Endothelial cell of umbilical vein (primary cell): ENCODE measurements at regions not wholly inside any gene's neighbourhood (a gene's known extent, or its start where the extent isn't known, plus 50 kb on each side); places are given as distances from the start of the nearest gene placed in this dataset.

Experiments used
- BruUV-seq: library from RNA; stranded (reverse); fragments of 400-500 nt; replicated peaks from 2 replicates; lab custom pipeline; 2021; lab: Mats Ljungman, UMichigan
- CTCF ChIA-PET: fragments of 300-600, 350-600 bp; sonication (Branson Sonifier 250); formaldehyde crosslinking; loops from one replicate; lab custom pipeline; 2021; ENCODE audit warnings: antibody characterized with exemption, inconsistent platforms; lab: Charles Lee
- POLR2A ChIA-PET: fragments of 300-600, 350-600 bp; sonication (Branson Sonifier 250); formaldehyde crosslinking; loops from one replicate; lab custom pipeline; 2021; ENCODE audit warnings: antibody characterized with exemption, inconsistent platforms; lab: Charles Lee
- DNase-seq: peaks from one replicate; pipeline ENCODE4 v3.0.0-alpha.2; 2011; ENCODE audit warnings: low read depth, low spot score
- FAIRE-seq: peaks from 2 replicates; lab custom pipeline; 2011; peaks lifted over from hg19 to GRCh38; lab: Jason Lieb, UNC
- H2AFZ ChIP-seq: 2 replicates; pipeline ENCODE4 v1.6.0; 2012; ENCODE audit warnings: low read depth, low read length, control low read depth, inconsistent platforms
- H3K27ac ChIP-seq: 2 replicates; pipeline ENCODE4 v1.5.1; 2011; ENCODE audit warnings: low read depth, mild to moderate bottlenecking, control low read depth, low read length, moderate library complexity; ENCODE audit not compliant: insufficient read depth
- H3K27me3 ChIP-seq, 2 experiments: 2 replicates each; pipeline versions ENCODE4 v1.6.0 to v1.6.1; 2011; ENCODE audit warnings: low read length in 2 of 2, mixed read lengths in 1 of 2; ENCODE audit not compliant: control insufficient read depth in 2 of 2, insufficient read depth in 2 of 2
- H3K36me3 ChIP-seq, 2 experiments: 2 replicates in 1 of 2; 3 replicates in 1 of 2; pipeline ENCODE4 v1.5.1; 2011; ENCODE audit warnings: low read length in 2 of 2, mild to moderate bottlenecking in 1 of 2, moderate library complexity in 1 of 2; ENCODE audit not compliant: control insufficient read depth in 2 of 2, insufficient read depth in 2 of 2; ENCODE audit errors: extremely low read depth in 1 of 2
- H3K4me1 ChIP-seq: 3 replicates; pipeline ENCODE4 v1.5.1; 2011; ENCODE audit warnings: mild to moderate bottlenecking, low read length; ENCODE audit not compliant: control insufficient read depth, insufficient read depth; ENCODE audit errors: extremely low read depth
- H3K4me2 ChIP-seq: 2 replicates; pipeline ENCODE4 v1.6.1; 2011; ENCODE audit warnings: low read length, control low read depth, mixed read lengths; ENCODE audit not compliant: insufficient read depth
- H3K4me3 ChIP-seq, 3 experiments: fragments of 200-600 bp in 1 of 3; sonication (generic), shearing (Covaris generic) in 1 of 3; replicated peaks in 1 of 3; 2 replicates each; pipeline ENCODE4 v1.5.1; 2011 to 2016; ENCODE audit warnings: control low read depth in 3 of 3, low read length in 3 of 3, mild to moderate bottlenecking in 2 of 3, inconsistent platforms in 1 of 3, low read depth in 1 of 3, moderate library complexity in 1 of 3; ENCODE audit not compliant: insufficient read depth in 1 of 3
- H3K79me2 ChIP-seq: 2 replicates; pipeline ENCODE4 v1.6.0; 2012; ENCODE audit warnings: low read length, inconsistent platforms; ENCODE audit not compliant: control insufficient read depth, insufficient read depth
- H3K9ac ChIP-seq: replicated peaks from 2 replicates; pipeline ENCODE3; 2011; ENCODE audit warnings: low read length, control low read depth; ENCODE audit not compliant: insufficient read depth; ENCODE audit errors: extremely low read depth
- H3K9me1 ChIP-seq: replicated peaks from 3 replicates; pipeline ENCODE4 v1.6.0; 2011; ENCODE audit warnings: mild to moderate bottlenecking, low read length; ENCODE audit not compliant: control insufficient read depth, insufficient read depth; ENCODE audit errors: extremely low read depth
- H3K9me3 ChIP-seq: replicated peaks from 2 replicates; pipeline ENCODE4 v1.5.1; 2012; ENCODE audit warnings: low read length, inconsistent platforms; ENCODE audit not compliant: control insufficient read depth, insufficient read depth
- H4K20me1 ChIP-seq: replicated peaks from 2 replicates; pipeline ENCODE3; 2011; ENCODE audit warnings: mild to moderate bottlenecking, low read length; ENCODE audit not compliant: control insufficient read depth, insufficient read depth; ENCODE audit errors: extremely low read depth
- CTCF ChIP-seq, 2 donors: IDR thresholded peaks; 1 replicate in 1 of 2; 2 replicates in 1 of 2; pipeline ENCODE4 v1.5.1; 2011; ENCODE audit warnings: low read length in 2 of 2, mild to moderate bottlenecking in 2 of 2, moderate library complexity in 2 of 2, control low read depth in 1 of 2, inconsistent platforms in 1 of 2, low read depth in 1 of 2; ENCODE audit not compliant: insufficient read depth in 1 of 2; ENCODE audit errors: extremely low read depth in 1 of 2
- EZH2 ChIP-seq: IDR thresholded peaks from 2 replicates; pipeline ENCODE4 v1.6.1; 2012; ENCODE audit warnings: borderline replicate concordance, low read depth, mild to moderate bottlenecking, moderate library complexity, low read length, inconsistent platforms; ENCODE audit not compliant: severe bottlenecking
- FOS ChIP-seq: IDR thresholded peaks from 2 replicates; pipeline ENCODE4 v1.6.1; 2011; ENCODE audit warnings: mild to moderate bottlenecking, low read length, moderate library complexity, borderline replicate concordance; ENCODE audit not compliant: insufficient read depth
- GATA2 ChIP-seq: IDR thresholded peaks from 2 replicates; pipeline ENCODE4 v1.7.0; 2011; ENCODE audit warnings: low read depth, mild to moderate bottlenecking, moderate library complexity, mixed read lengths, low read length; ENCODE audit not compliant: insufficient read length, insufficient read depth
- JUN ChIP-seq: IDR thresholded peaks from 2 replicates; pipeline ENCODE4 v1.6.1; 2011; ENCODE audit warnings: borderline replicate concordance, low read depth; ENCODE audit not compliant: insufficient read length, insufficient read depth
- MAX ChIP-seq: IDR thresholded peaks from 2 replicates; pipeline ENCODE4 v1.6.1; 2011; ENCODE audit not compliant: insufficient read depth, insufficient read length
- MYC ChIP-seq: IDR thresholded peaks from one replicate; pipeline ENCODE4 v1.6.1; 2011; ENCODE audit warnings: mild to moderate bottlenecking, low read depth, low read length
- POLR2A ChIP-seq: IDR thresholded peaks from 2 replicates; pipeline ENCODE4 v1.6.1; 2012; ENCODE audit warnings: low read depth, mild to moderate bottlenecking, control low read depth, low read length
- POLR2AphosphoS5 ChIP-seq: IDR thresholded peaks from 2 replicates; pipeline ENCODE4 v1.6.1; 2012; ENCODE audit warnings: low read depth, mild to moderate bottlenecking, control low read depth, low read length, moderate library complexity; ENCODE audit not compliant: insufficient read depth
- dilution Hi-C: fragments of 300-500 bp; cut with MboI; formaldehyde crosslinking; loops from one replicate; pipeline ENCODE4 v1.15.0; 2019; ENCODE audit warnings: low sequenced_read_pairs; ENCODE audit not compliant: extremely low pct_ligation_motif_present
- intact Hi-C: fragments of 100-400 bp; cut with micrococcal nuclease; formaldehyde crosslinking; loops from one replicate; pipeline ENCODE4 v1.10.0; 2022

- no peaks in the 10 kb centered on the region for H4K20me1 ChIP-seq
- dilution Hi-C loops (no loop called here), intact Hi-C loops (no loop called here)
- no peak overlapping the region for H2AFZ ChIP-seq
- no TSS peak for BruUV-seq
- TF ChIP-seq FOS, result no peak
- TF ChIP-seq MYC, result no peak
- TF ChIP-seq MAX, result no peak
- TF ChIP-seq POLR2A, result no peak
- TF ChIP-seq EZH2, result no peak
- TF ChIP-seq GATA2, result no peak
- TF ChIP-seq JUN, result no peak
- no peak for TF ChIP-seq CTCF (IDR thresholded peaks at IDR 0.05; ENCODE audit: extremely low read depth in 1 of 2, insufficient read depth in 1 of 2, low read depth in 1 of 2, low read length in 2 of 2)
- no peak for TF ChIP-seq POLR2AphosphoS5
- no peak overlapping the region for H3K4me2 ChIP-seq
- POLR2A ChIA-PET, result no interaction called here
- CTCF ChIA-PET, result no interaction called here
- no peak overlapping the region for H3K4me3 ChIP-seq
- DNase-seq (no peak), FAIRE-seq (no peak)
- no peaks in the 10 kb centered on the region for H3K4me1 ChIP-seq
- no peak overlapping the region for H3K9ac ChIP-seq
- H3K9me1 ChIP-seq, result no peaks in the 10 kb centered on the region
- no peaks in the 10 kb centered on the region for H3K27me3 ChIP-seq
- no peaks in the 10 kb centered on the region for H3K9me3 ChIP-seq
- no peak overlapping the region for H3K27ac ChIP-seq
- no peaks in the 10 kb centered on the region for H3K79me2 ChIP-seq
- H3K36me3 ChIP-seq, result no peaks in the 10 kb centered on the region
These were observed 313.2 kb downstream of the CDH10 start for GRCh38 chr5:24331531-24331930.
